ENCODE measurements at regions not wholly inside any gene's neighbourhood (a gene's known extent, or its start where the extent isn't known, plus 50 kb on each side); places are given as distances from the start of the nearest gene placed in this dataset.
"Not testable (repeated sequence)": the region's sequence is repeated elsewhere in the genome, so short reads cannot be mapped to it uniquely, and the experiment has no call there.

- Histone ChIP-seq H3K9me3 (ENCODE audit: control insufficient read depth, insufficient read depth, low read length) (no peaks in the 10 kb centered on the region), H3K9ac (ENCODE audit: low read depth, low read length) (no peak overlapping the region), H3K4me1 (ENCODE audit: insufficient read depth, low read length) (no peaks in the 10 kb centered on the region)
Observed at GRCh38 chr11:90447618-90448017, 224.8 kb upstream of the CHORDC1 start.

GRCh38 chr11:90446207-90446606 lies 223.4 kb upstream of the CHORDC1 start:
- H3K9ac ChIP-seq (ENCODE audit: low read depth, low read length), result no peak overlapping the region
- no peaks in the 10 kb centered on the region for H3K36me3 ChIP-seq (ENCODE audit: insufficient read depth, low read length)
- no peaks in the 10 kb centered on the region for H3K9me3 ChIP-seq (ENCODE audit: control insufficient read depth, insufficient read depth, low read length)
- H3K4me1 ChIP-seq (ENCODE audit: insufficient read depth, low read length), result no peaks in the 10 kb centered on the region

More at GRCh38 chr11:90447618-90448017, 224.8 kb upstream of the CHORDC1 start:
- no peaks in the 10 kb centered on the region for H3K36me3 ChIP-seq (ENCODE audit: insufficient read depth, low read length)

GRCh38 chr11:90438069-90438468 lies 215.2 kb upstream of the CHORDC1 start:
- H3K4me1 ChIP-seq (ENCODE audit: insufficient read depth, low read length), result peaks cover 32% of the 10 kb centered on the region
- H3K9ac ChIP-seq (ENCODE audit: low read depth, low read length), result no peak overlapping the region
- H3K36me3 ChIP-seq (ENCODE audit: insufficient read depth, low read length), result no peaks in the 10 kb centered on the region
- H3K9me3 ChIP-seq (ENCODE audit: control insufficient read depth, insufficient read depth, low read length), result no peaks in the 10 kb centered on the region

- no peak overlapping the region for H3K9ac ChIP-seq (ENCODE audit: low read depth, low read length)
- H3K4me1 ChIP-seq (ENCODE audit: insufficient read depth, low read length), result peaks cover 32% of the 10 kb centered on the region
- no peaks in the 10 kb centered on the region for H3K36me3 ChIP-seq (ENCODE audit: insufficient read depth, low read length)
- no peaks in the 10 kb centered on the region for H3K9me3 ChIP-seq (ENCODE audit: control insufficient read depth, insufficient read depth, low read length)
Observed at GRCh38 chr11:90434858-90435257, 212.0 kb upstream of the CHORDC1 start.

GRCh38 chr11:90428836-90429235 lies 206.0 kb upstream of the CHORDC1 start:
- Histone ChIP-seq H3K9ac (ENCODE audit: low read depth, low read length) (no peak overlapping the region), H3K36me3 (ENCODE audit: insufficient read depth, low read length) (no peaks in the 10 kb centered on the region), H3K9me3 (ENCODE audit: control insufficient read depth, insufficient read depth, low read length) (no peaks in the 10 kb centered on the region), H3K4me1 (ENCODE audit: insufficient read depth, low read length) (no peaks in the 10 kb centered on the region)

GRCh38 chr11:90426442-90426841 lies 203.6 kb upstream of the CHORDC1 start:
- Histone ChIP-seq H3K9me3 (ENCODE audit: control insufficient read depth, insufficient read depth, low read length) (peaks cover 3% of the 10 kb centered on the region), H3K36me3 (ENCODE audit: insufficient read depth, low read length) (no peaks in the 10 kb centered on the region), H3K4me1 (ENCODE audit: insufficient read depth, low read length) (no peaks in the 10 kb centered on the region; the same call in 1 of the 2 replicates), H3K9ac (ENCODE audit: low read depth, low read length) (no peak overlapping the region)

- Histone ChIP-seq H3K36me3 (ENCODE audit: insufficient read depth, low read length) (no peaks in the 10 kb centered on the region), H3K4me1 (ENCODE audit: insufficient read depth, low read length) (no peaks in the 10 kb centered on the region; the same call in 1 of the 2 replicates)
Observed at GRCh38 chr11:90423378-90423777, 200.5 kb upstream of the CHORDC1 start.

GRCh38 chr11:90422787-90423186 lies 199.9 kb upstream of the CHORDC1 start:
- H3K9me3 ChIP-seq (ENCODE audit: control insufficient read depth, insufficient read depth, low read length); H3K4me1 ChIP-seq (ENCODE audit: insufficient read depth, low read length); H3K9ac ChIP-seq (ENCODE audit: low read depth, low read length); H3K36me3 ChIP-seq (ENCODE audit: insufficient read depth, low read length): not testable (repeated sequence)

More at GRCh38 chr11:90423378-90423777, 200.5 kb upstream of the CHORDC1 start:
- Histone ChIP-seq H3K9ac (ENCODE audit: low read depth, low read length) (no peak overlapping the region), H3K9me3 (ENCODE audit: control insufficient read depth, insufficient read depth, low read length) (peaks cover 3% of the 10 kb centered on the region)

- H3K4me1 ChIP-seq (ENCODE audit: insufficient read depth, low read length), result no peaks in the 10 kb centered on the region
- H3K36me3 ChIP-seq (ENCODE audit: insufficient read depth, low read length), result no peaks in the 10 kb centered on the region
- H3K9me3 ChIP-seq (ENCODE audit: control insufficient read depth, insufficient read depth, low read length), result no peaks in the 10 kb centered on the region
- H3K9ac ChIP-seq (ENCODE audit: low read depth, low read length), result no peak overlapping the region
Observed at GRCh38 chr11:90414221-90414620, 191.4 kb upstream of the CHORDC1 start.

GRCh38 chr11:90407350-90407749 lies 184.5 kb upstream of the CHORDC1 start:
- Histone ChIP-seq H3K4me1 (ENCODE audit: insufficient read depth, low read length) (no peaks in the 10 kb centered on the region), H3K36me3 (ENCODE audit: insufficient read depth, low read length) (no peaks in the 10 kb centered on the region), H3K9ac (ENCODE audit: low read depth, low read length) (no peak overlapping the region), H3K9me3 (ENCODE audit: control insufficient read depth, insufficient read depth, low read length) (no peaks in the 10 kb centered on the region)

- Histone ChIP-seq H3K4me1 (ENCODE audit: insufficient read depth, low read length) (no peaks in the 10 kb centered on the region), H3K9ac (ENCODE audit: low read depth, low read length) (no peak overlapping the region), H3K36me3 (ENCODE audit: insufficient read depth, low read length) (no peaks in the 10 kb centered on the region), H3K9me3 (ENCODE audit: control insufficient read depth, insufficient read depth, low read length) (no peaks in the 10 kb centered on the region)
Observed at GRCh38 chr11:90392692-90393091, 169.8 kb upstream of the CHORDC1 start.

- Histone ChIP-seq H3K36me3 (ENCODE audit: insufficient read depth, low read length) (no peaks in the 10 kb centered on the region), H3K9ac (ENCODE audit: low read depth, low read length) (no peak overlapping the region), H3K4me1 (ENCODE audit: insufficient read depth, low read length) (no peaks in the 10 kb centered on the region), H3K9me3 (ENCODE audit: control insufficient read depth, insufficient read depth, low read length) (no peaks in the 10 kb centered on the region)
Observed at GRCh38 chr11:90391756-90392155, 168.9 kb upstream of the CHORDC1 start.

- H3K4me1 ChIP-seq (ENCODE audit: insufficient read depth, low read length), result no peaks in the 10 kb centered on the region
- no peaks in the 10 kb centered on the region for H3K9me3 ChIP-seq (ENCODE audit: control insufficient read depth, insufficient read depth, low read length)
- H3K9ac ChIP-seq (ENCODE audit: low read depth, low read length), result no peak overlapping the region
- no peaks in the 10 kb centered on the region for H3K36me3 ChIP-seq (ENCODE audit: insufficient read depth, low read length)
Observed at GRCh38 chr11:90380206-90380605, 157.4 kb upstream of the CHORDC1 start.

- H3K36me3 ChIP-seq (ENCODE audit: insufficient read depth, low read length), result no peaks in the 10 kb centered on the region
- H3K4me1 ChIP-seq (ENCODE audit: insufficient read depth, low read length), result no peaks in the 10 kb centered on the region
- H3K9ac ChIP-seq (ENCODE audit: low read depth, low read length), result no peak overlapping the region
- no peaks in the 10 kb centered on the region for H3K9me3 ChIP-seq (ENCODE audit: control insufficient read depth, insufficient read depth, low read length)
Observed at GRCh38 chr11:90373971-90374370, 151.1 kb upstream of the CHORDC1 start.

GRCh38 chr11:90364527-90364926 lies 141.7 kb upstream of the CHORDC1 start:
- H3K36me3 ChIP-seq (ENCODE audit: insufficient read depth, low read length), result no peaks in the 10 kb centered on the region
- no peaks in the 10 kb centered on the region for H3K9me3 ChIP-seq (ENCODE audit: control insufficient read depth, insufficient read depth, low read length)
- H3K9ac ChIP-seq (ENCODE audit: low read depth, low read length), result no peak overlapping the region
- no peaks in the 10 kb centered on the region for H3K4me1 ChIP-seq (ENCODE audit: insufficient read depth, low read length)

- Histone ChIP-seq H3K9ac (ENCODE audit: low read depth, low read length) (no peak overlapping the region), H3K36me3 (ENCODE audit: insufficient read depth, low read length) (no peaks in the 10 kb centered on the region), H3K4me1 (ENCODE audit: insufficient read depth, low read length) (no peaks in the 10 kb centered on the region), H3K9me3 (ENCODE audit: control insufficient read depth, insufficient read depth, low read length) (no peaks in the 10 kb centered on the region)
Observed at GRCh38 chr11:90363739-90364138, 140.9 kb upstream of the CHORDC1 start.

All from ES-I3 (cell line).